Kidney epithelial cell (primary cell): ENCODE measurements at regions not wholly inside any gene's neighbourhood (a gene's known extent, or its start where the extent isn't known, plus 50 kb on each side); places are given as distances from the start of the nearest gene placed in this dataset.

Experiments
- DNase-seq: peaks from one replicate; pipeline ENCODE4 v3.0.0-alpha.2; 2010; ENCODE audit warnings: low read depth
- H3K27me3 ChIP-seq: 2 replicates; pipeline ENCODE4 v1.6.0; 2011; ENCODE audit warnings: low read length; ENCODE audit not compliant: control insufficient read depth, insufficient read depth
- H3K36me3 ChIP-seq: 2 replicates; pipeline ENCODE4 v1.5.1; 2011; ENCODE audit warnings: low read length; ENCODE audit not compliant: control insufficient read depth, insufficient read depth
- H3K4me3 ChIP-seq: 2 replicates; pipeline ENCODE4 v1.5.1; 2011; ENCODE audit warnings: low read depth, mild to moderate bottlenecking, control low read depth, low read length
- TF ChIP-seq, protein P1 (sequence below): IDR thresholded peaks from 2 replicates; pipeline ENCODE4 v1.5.1; 2011; ENCODE audit warnings: mild to moderate bottlenecking, moderate library complexity, low read length, control low read depth, inconsistent platforms; ENCODE audit not compliant: insufficient read depth, poor library complexity, severe bottlenecking

DNA sequence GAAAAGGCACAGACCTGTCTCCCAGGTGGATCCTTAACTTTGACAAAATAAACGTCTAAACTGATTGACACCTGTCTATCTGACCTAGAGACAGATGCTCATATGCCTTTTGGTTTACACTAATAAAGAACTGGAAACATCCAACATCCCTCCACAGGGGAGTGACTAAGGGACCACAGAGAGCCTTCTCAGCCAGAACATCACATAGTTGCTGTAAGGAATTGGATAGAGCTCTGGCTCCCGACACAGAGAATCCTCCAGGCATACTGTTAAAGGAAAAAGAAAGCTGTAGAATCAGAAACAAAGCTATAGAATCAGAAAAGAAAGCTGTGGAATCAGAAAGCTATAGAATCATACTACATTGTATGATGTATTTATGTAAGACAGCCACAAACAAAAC lies 258.8 kb downstream of the STK31 start:
- H3K36me3 ChIP-seq: no peaks in the 10 kb centered on the region
- H3K27me3 ChIP-seq: no peaks in the 10 kb centered on the region
- H3K4me3 ChIP-seq: no peak overlapping the region
- TF ChIP-seq, protein P1, sequence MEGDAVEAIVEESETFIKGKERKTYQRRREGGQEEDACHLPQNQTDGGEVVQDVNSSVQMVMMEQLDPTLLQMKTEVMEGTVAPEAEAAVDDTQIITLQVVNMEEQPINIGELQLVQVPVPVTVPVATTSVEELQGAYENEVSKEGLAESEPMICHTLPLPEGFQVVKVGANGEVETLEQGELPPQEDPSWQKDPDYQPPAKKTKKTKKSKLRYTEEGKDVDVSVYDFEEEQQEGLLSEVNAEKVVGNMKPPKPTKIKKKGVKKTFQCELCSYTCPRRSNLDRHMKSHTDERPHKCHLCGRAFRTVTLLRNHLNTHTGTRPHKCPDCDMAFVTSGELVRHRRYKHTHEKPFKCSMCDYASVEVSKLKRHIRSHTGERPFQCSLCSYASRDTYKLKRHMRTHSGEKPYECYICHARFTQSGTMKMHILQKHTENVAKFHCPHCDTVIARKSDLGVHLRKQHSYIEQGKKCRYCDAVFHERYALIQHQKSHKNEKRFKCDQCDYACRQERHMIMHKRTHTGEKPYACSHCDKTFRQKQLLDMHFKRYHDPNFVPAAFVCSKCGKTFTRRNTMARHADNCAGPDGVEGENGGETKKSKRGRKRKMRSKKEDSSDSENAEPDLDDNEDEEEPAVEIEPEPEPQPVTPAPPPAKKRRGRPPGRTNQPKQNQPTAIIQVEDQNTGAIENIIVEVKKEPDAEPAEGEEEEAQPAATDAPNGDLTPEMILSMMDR: no peak
- DNase-seq: no peak

GRCh38 chr7:23969443-23969842 lies 259.4 kb downstream of the STK31 start:
- H3K27me3 ChIP-seq: no peaks in the 10 kb centered on the region
- DNase-seq: no peak
- H3K36me3 ChIP-seq: no peaks in the 10 kb centered on the region
- no peak overlapping the region for H3K4me3 ChIP-seq
- TF ChIP-seq, protein P1: no peak

GRCh38 chr7:23970193-23970592 lies 260.2 kb downstream of the STK31 start:
- DNase-seq: no peak
- Histone ChIP-seq H3K36me3 (no peaks in the 10 kb centered on the region), H3K4me3 (no peak overlapping the region), H3K27me3 (no peaks in the 10 kb centered on the region)
- TF ChIP-seq, protein P1: no peak

GRCh38 chr7:23971031-23971430 lies 261.0 kb downstream of the STK31 start:
- H3K36me3 ChIP-seq: no peaks in the 10 kb centered on the region
- H3K27me3 ChIP-seq: no peaks in the 10 kb centered on the region
- TF ChIP-seq, protein P1: no peak
- H3K4me3 ChIP-seq: no peak overlapping the region
- DNase-seq: no peak

DNA sequence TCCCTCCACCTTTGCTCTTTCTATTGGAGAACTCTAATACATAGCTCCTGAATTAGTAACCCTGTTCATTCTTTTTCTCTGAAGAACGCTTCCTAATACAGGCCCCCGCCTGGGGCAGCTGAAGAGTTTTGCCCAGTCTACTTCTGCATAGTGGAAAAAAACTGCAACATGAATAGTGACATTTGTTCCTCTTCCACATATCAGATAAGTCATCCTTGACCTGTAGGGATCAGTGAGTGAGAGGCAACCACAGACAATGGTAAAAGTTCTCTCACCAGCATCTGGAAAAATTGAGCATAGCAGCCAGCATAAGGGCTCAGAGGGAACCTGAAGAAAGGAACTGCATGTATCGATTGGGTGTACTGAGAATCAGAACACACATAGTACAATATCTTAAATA lies 262.0 kb downstream of the STK31 start:
- TF ChIP-seq, protein P1: no peak
- H3K36me3 ChIP-seq: no peaks in the 10 kb centered on the region
- DNase-seq: no peak
- H3K4me3 ChIP-seq: no peak overlapping the region
- H3K27me3 ChIP-seq: no peaks in the 10 kb centered on the region

DNA sequence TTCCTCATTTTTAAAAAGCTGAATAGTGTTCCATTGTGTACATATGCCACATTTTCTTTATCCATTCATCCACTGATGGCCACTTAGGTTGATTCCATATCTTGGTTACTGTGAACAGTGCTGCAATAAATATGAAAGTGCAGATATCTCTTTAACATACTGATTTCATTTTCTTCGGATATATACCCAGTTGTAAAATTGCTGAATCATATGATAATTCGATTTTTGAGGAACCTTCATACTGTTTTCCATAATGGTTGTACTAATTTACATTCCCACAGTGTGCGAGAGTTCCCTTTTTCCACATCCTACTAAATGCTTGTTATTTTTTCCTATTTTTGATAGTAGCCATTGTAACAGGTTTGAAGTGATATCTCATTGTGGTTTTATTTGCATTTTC lies 263.2 kb downstream of the STK31 start:
- Histone ChIP-seq H3K27me3 (no peaks in the 10 kb centered on the region), H3K36me3 (no peaks in the 10 kb centered on the region), H3K4me3 (no peak overlapping the region)
- DNase-seq: no peak
- TF ChIP-seq, protein P1: no peak
